Tibial artery (tissue), 4 donors: ENCODE measurements at regions not wholly inside any gene's neighbourhood (a gene's known extent, or its start where the extent isn't known, plus 50 kb on each side); places are given as distances from the start of the nearest gene placed in this dataset.

ENCODE experiments used
- DNase-seq, 2 donors: peaks; one replicate each; pipeline ENCODE4 v3.0.0-alpha.2; 2019
- H3K27ac ChIP-seq, 2 donors: fragments of 200-600 bp; sonication (generic) in 1 of 2; 1 replicate in 1 of 2; 2 replicates in 1 of 2; pipeline ENCODE4 v1.5.1; 2018 to 2019; ENCODE audit warnings: mild to moderate bottlenecking in 1 of 2
- H3K27me3 ChIP-seq, 2 donors: fragments of 200-600 bp; sonication (generic) in 1 of 2; one replicate each; pipeline versions ENCODE4 v1.5.1 to v1.6.0; 2016 to 2019
- H3K36me3 ChIP-seq, 3 donors: fragments of 200-600 bp; sonication (generic) in 2 of 3; one replicate each; pipeline ENCODE4 v1.5.1; 2016 to 2019; ENCODE audit warnings: mild to moderate bottlenecking in 2 of 3
- H3K4me1 ChIP-seq, 4 donors: fragments of 200-600 bp; sonication (generic) in 2 of 4; 1 replicate in 3 of 4; 2 replicates in 1 of 4; pipeline ENCODE4 v1.5.1; 2016 to 2019
- H3K4me3 ChIP-seq, 2 donors: fragments of 200-600 bp; sonication (generic) in 1 of 2; 1 replicate in 1 of 2; 2 replicates in 1 of 2; pipeline ENCODE4 v1.5.1; 2018 to 2019; ENCODE audit warnings: mild to moderate bottlenecking in 2 of 2
- H3K9me3 ChIP-seq, 3 donors: fragments of 200-600 bp; sonication (generic) in 1 of 3; one replicate each; pipeline ENCODE4 v1.5.1; 2016 to 2019
- CTCF ChIP-seq, 2 experiments: fragments of 200-600 bp in 1 of 2; fragments of 450-650 bp in 1 of 2; IDR thresholded peaks; one replicate each; pipeline ENCODE4 v1.5.1; 2017 to 2019; ENCODE audit warnings: antibody characterized with exemption in 2 of 2, mild to moderate bottlenecking in 1 of 2, moderate library complexity in 1 of 2
- intact Hi-C: fragments of 100-400 bp; cut with DNase I; formaldehyde crosslinking; loops from one replicate; pipeline ENCODE4 v1.15.0; 2023; ENCODE audit warnings: low total_unique reads

GRCh38 chr4:31411565-31411964 is 691.4 kb downstream of the PCDH7 start:
- H3K4me1 ChIP-seq, result no peaks in the 10 kb centered on the region
- H3K27me3 ChIP-seq, result no peaks in the 10 kb centered on the region
- H3K27ac ChIP-seq, result no peak overlapping the region
- H3K36me3 ChIP-seq, result no peaks in the 10 kb centered on the region
- no peak for TF ChIP-seq CTCF (IDR thresholded peaks at IDR 0.05)
- no peak for DNase-seq
- H3K9me3 ChIP-seq, result no peaks in the 10 kb centered on the region
- intact Hi-C loops, result no loop called here
- no peak overlapping the region for H3K4me3 ChIP-seq

GRCh38 chr4:31415629-31416028 is 695.5 kb downstream of the PCDH7 start:
- Histone ChIP-seq H3K27ac (no peak overlapping the region), H3K27me3 (no peaks in the 10 kb centered on the region), H3K4me1 (no peaks in the 10 kb centered on the region), H3K4me3 (no peak overlapping the region), H3K9me3 (no peaks in the 10 kb centered on the region), H3K36me3 (no peaks in the 10 kb centered on the region)
- DNase-seq, result no peak
- TF ChIP-seq CTCF (IDR thresholded peaks at IDR 0.05), result no peak
- intact Hi-C loops, result no loop called here

- DNase-seq, result no peak
- no peaks in the 10 kb centered on the region for H3K27me3 ChIP-seq
- no peak overlapping the region for H3K4me3 ChIP-seq
- H3K9me3 ChIP-seq, result no peaks in the 10 kb centered on the region
- H3K4me1 ChIP-seq, result no peaks in the 10 kb centered on the region
- no peaks in the 10 kb centered on the region for H3K36me3 ChIP-seq
- no peak overlapping the region for H3K27ac ChIP-seq
- TF ChIP-seq CTCF (IDR thresholded peaks at IDR 0.05), result no peak
- intact Hi-C loops, result no loop called here
Observed at GRCh38 chr4:31416498-31416897, 696.3 kb downstream of the PCDH7 start.

GRCh38 chr4:31417040-31417439 is 696.9 kb downstream of the PCDH7 start:
- H3K4me1 ChIP-seq, result no peaks in the 10 kb centered on the region
- no peak overlapping the region for H3K27ac ChIP-seq
- H3K27me3 ChIP-seq, result no peaks in the 10 kb centered on the region
- DNase-seq, result no peak
- intact Hi-C loops, result no loop called here
- H3K4me3 ChIP-seq, result no peak overlapping the region
- H3K36me3 ChIP-seq, result no peaks in the 10 kb centered on the region
- no peaks in the 10 kb centered on the region for H3K9me3 ChIP-seq
- no peak for TF ChIP-seq CTCF (IDR thresholded peaks at IDR 0.05)

GRCh38 chr4:31422006-31422405 is 701.8 kb downstream of the PCDH7 start:
- intact Hi-C loops, result no loop called here

More at GRCh38 chr4:31422006-31422405, 701.8 kb downstream of the PCDH7 start:
- Histone ChIP-seq H3K9me3 (no peaks in the 10 kb centered on the region), H3K27me3 (no peaks in the 10 kb centered on the region), H3K4me1 (no peaks in the 10 kb centered on the region), H3K27ac (no peak overlapping the region), H3K36me3 (no peaks in the 10 kb centered on the region), H3K4me3 (no peak overlapping the region)
- TF ChIP-seq CTCF (IDR thresholded peaks at IDR 0.05), result no peak
- no peak for DNase-seq
